ENCODE measurements at regions not wholly inside any gene's neighbourhood (a gene's known extent, or its start where the extent isn't known, plus 50 kb on each side); places are given as distances from the start of the nearest gene placed in this dataset.

DNA sequence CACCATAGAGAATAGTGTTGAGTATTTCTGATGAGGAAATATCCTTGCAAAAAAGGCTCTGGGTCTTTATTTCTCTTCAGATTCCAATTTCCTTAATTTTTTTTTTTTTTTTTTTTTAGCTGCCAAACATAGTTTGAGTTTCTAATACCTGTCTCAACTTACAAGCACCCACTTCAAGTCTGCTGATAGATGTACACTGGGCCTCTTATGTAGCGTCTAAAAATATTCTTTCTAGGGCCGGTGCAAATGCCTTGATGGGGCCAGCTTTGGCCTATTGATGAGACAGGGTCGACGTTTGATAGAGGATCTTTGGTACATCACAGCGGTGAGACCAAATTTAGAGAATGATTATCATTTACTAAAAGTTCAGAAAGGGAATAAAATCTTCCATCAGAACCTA, 626.4 kb downstream of the LMO4 start:
- H3K4me1 ChIP-seq = peaks cover 0 to 15% (median 12%) of the 10 kb centered on the region in 6 donors

DNA sequence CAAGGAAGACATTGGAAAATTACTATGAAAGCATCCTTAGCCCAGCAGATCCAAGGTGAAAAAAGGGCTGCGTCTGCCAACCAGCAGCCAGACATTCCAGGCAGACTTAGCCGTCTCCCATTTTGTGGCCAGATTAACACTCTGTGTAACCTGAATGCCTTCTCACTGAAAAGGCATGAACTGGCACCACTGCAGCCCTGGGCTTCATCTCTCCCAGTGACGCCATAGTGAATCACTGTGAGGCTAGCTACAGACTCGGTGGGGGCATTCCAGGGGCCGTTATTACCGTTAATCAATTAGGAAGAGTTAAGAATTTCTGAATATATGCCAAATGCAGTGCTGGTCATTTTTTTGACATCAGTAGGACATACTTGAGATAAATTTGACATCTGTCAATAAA, 627.4 kb downstream of the LMO4 start:
- TF ChIP-seq POLR2A (IDR thresholded peaks at IDR 0.05) (no peak), POLR2AphosphoS5 (IDR thresholded peaks at IDR 0.05) (no peak)
- TF ChIP-seq, protein P1, sequence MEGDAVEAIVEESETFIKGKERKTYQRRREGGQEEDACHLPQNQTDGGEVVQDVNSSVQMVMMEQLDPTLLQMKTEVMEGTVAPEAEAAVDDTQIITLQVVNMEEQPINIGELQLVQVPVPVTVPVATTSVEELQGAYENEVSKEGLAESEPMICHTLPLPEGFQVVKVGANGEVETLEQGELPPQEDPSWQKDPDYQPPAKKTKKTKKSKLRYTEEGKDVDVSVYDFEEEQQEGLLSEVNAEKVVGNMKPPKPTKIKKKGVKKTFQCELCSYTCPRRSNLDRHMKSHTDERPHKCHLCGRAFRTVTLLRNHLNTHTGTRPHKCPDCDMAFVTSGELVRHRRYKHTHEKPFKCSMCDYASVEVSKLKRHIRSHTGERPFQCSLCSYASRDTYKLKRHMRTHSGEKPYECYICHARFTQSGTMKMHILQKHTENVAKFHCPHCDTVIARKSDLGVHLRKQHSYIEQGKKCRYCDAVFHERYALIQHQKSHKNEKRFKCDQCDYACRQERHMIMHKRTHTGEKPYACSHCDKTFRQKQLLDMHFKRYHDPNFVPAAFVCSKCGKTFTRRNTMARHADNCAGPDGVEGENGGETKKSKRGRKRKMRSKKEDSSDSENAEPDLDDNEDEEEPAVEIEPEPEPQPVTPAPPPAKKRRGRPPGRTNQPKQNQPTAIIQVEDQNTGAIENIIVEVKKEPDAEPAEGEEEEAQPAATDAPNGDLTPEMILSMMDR (IDR thresholded peaks at IDR 0.05 in 8 of 11, conservative IDR thresholded peaks at IDR 0.05 in 3 of 11) = no peak
- Histone ChIP-seq H3K4me1 (peaks cover 0 to 15% (median 12%) of the 10 kb centered on the region in 6 donors), H3K27me3 (replicated peaks in 1 of 7) (no peaks in the 10 kb centered on the region), H3K27ac (no peak overlapping the region), H3K4me3 (no peak overlapping the region), H3K9me3 (no peaks in the 10 kb centered on the region), H3K36me3 (no peaks in the 10 kb centered on the region)
- intact Hi-C loops (cut with DNase I; ENCODE audit: low total_unique reads) = loop anchor here (10.0 kb wide), 1 partner anchor 631 kb away; the partner anchor contains the start of gene LMO4
- no peak for DNase-seq
- 69 to 83% (median 78%) methylated on average over 6 of the region's 6 CpGs for WGBS, 5 donors

More for the DNA sequence above, 626.4 kb downstream of the LMO4 start:
- TF ChIP-seq, protein P1 (IDR thresholded peaks at IDR 0.05 in 8 of 11, conservative IDR thresholded peaks at IDR 0.05 in 3 of 11) = no peak
- TF ChIP-seq POLR2AphosphoS5 (IDR thresholded peaks at IDR 0.05) (no peak), POLR2A (IDR thresholded peaks at IDR 0.05) (no peak)
- no peaks in the 10 kb centered on the region for H3K36me3 ChIP-seq
- H3K27ac ChIP-seq = no peak overlapping the region
- no peaks in the 10 kb centered on the region for H3K9me3 ChIP-seq
- no peak overlapping the region for H3K4me3 ChIP-seq
- no peaks in the 10 kb centered on the region for H3K27me3 ChIP-seq (replicated peaks in 1 of 7)
- DNase-seq = no peak
- intact Hi-C loops (cut with DNase I; ENCODE audit: low total_unique reads) = loop anchor here (10.0 kb wide), 1 partner anchor 630 kb away; the partner anchor contains the start of gene LMO4
- 90 to 96% (median 92%) methylated on average over 5 of the region's 5 CpGs for whole genome bisulfite sequencing, 5 donors

GRCh38 chr1:87956750-87957149, 628.1 kb downstream of the LMO4 start:
- 78 to 95% (median 83%) methylated on average over 1 of the region's 1 CpG for WGBS, 5 donors
- intact Hi-C loops (cut with DNase I; ENCODE audit: low total_unique reads) = loop anchor here (10.0 kb wide), 1 partner anchor 632 kb away; the partner anchor contains the start of gene LMO4

DNA sequence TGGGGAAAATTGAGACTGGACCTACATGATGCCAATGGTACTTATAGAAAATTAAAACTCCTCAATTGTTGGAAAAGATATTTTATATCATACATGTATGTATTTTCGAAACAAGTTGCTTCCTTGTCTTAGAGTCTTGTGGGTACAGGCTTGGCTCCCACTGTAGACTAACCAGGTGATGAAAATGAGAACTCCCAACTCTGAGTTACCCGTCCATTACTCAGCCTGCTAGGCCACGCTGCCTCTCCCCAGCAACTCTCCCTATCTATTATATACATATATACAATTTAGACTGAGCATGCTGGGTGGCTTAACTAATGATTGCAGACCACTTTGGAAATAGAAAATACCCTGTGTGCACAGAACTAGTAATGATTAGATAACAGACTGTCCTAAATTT, 628.7 kb downstream of the LMO4 start:
- intact Hi-C loops (cut with DNase I; ENCODE audit: low total_unique reads) = loop anchor here (10.0 kb wide), 1 partner anchor 633 kb away; the partner anchor contains the start of gene LMO4

More at GRCh38 chr1:87956750-87957149, 628.1 kb downstream of the LMO4 start:
- peaks cover 0 to 12% (median 10%) of the 10 kb centered on the region in 6 donors for H3K4me1 ChIP-seq
- H3K9me3 ChIP-seq = no peaks in the 10 kb centered on the region
- no peaks in the 10 kb centered on the region for H3K36me3 ChIP-seq
- TF ChIP-seq POLR2A (IDR thresholded peaks at IDR 0.05) = no peak
- no peak for TF ChIP-seq POLR2AphosphoS5 (IDR thresholded peaks at IDR 0.05)
- TF ChIP-seq, protein P1 (IDR thresholded peaks at IDR 0.05 in 8 of 11, conservative IDR thresholded peaks at IDR 0.05 in 3 of 11) = no peak
- H3K27ac ChIP-seq = no peak overlapping the region
- H3K27me3 ChIP-seq (replicated peaks in 1 of 7) = no peaks in the 10 kb centered on the region
- no peak overlapping the region for H3K4me3 ChIP-seq
- DNase-seq = no peak

More for the DNA sequence above, 628.7 kb downstream of the LMO4 start:
- WGBS, 5 donors = 82 to 94% (median 86%) methylated on average over 3 of the region's 3 CpGs
- TF ChIP-seq POLR2AphosphoS5 (IDR thresholded peaks at IDR 0.05) (no peak), POLR2A (IDR thresholded peaks at IDR 0.05) (no peak)
- TF ChIP-seq, protein P1 (IDR thresholded peaks at IDR 0.05 in 8 of 11, conservative IDR thresholded peaks at IDR 0.05 in 3 of 11) = no peak
- Histone ChIP-seq H3K9me3 (no peaks in the 10 kb centered on the region), H3K36me3 (no peaks in the 10 kb centered on the region), H3K4me1 (peaks cover 0 to 8% (median 6%) of the 10 kb centered on the region in 6 donors), H3K27ac (no peak overlapping the region), H3K27me3 (replicated peaks in 1 of 7) (no peaks in the 10 kb centered on the region), H3K4me3 (no peak overlapping the region)
- no peak for DNase-seq
